HCT116 (cell line): ENCODE measurements at regions not wholly inside any gene's neighbourhood (a gene's known extent, or its start where the extent isn't known, plus 50 kb on each side); places are given as distances from the start of the nearest gene placed in this dataset.
"Not testable (repeated sequence)": the region's sequence is repeated elsewhere in the genome, so short reads cannot be mapped to it uniquely, and the experiment has no call there.

ENCODE experiments used
- CBX3 ChIP-seq: IDR thresholded peaks from 2 replicates; pipeline ENCODE4 v1.6.1; 2012; ENCODE audit warnings: low read depth
- CEBPB ChIP-seq: IDR thresholded peaks from 2 replicates; pipeline ENCODE4 v1.6.1; 2012; ENCODE audit warnings: low read depth
- ELF1 ChIP-seq: IDR thresholded peaks from 2 replicates; pipeline ENCODE4 v1.6.1; 2012; ENCODE audit warnings: low read depth, borderline replicate concordance
- EZH2 ChIP-seq: fragments of 200-600 bp; sonication (generic); IDR thresholded peaks from 2 replicates; pipeline ENCODE4 v1.6.1; 2017; ENCODE audit warnings: antibody characterized with exemption, mixed run types
- EZH2phosphoT487 ChIP-seq: fragments of 200-600 bp; IDR thresholded peaks from 2 replicates; pipeline ENCODE4 v1.6.1; 2018; ENCODE audit warnings: antibody characterized with exemption, borderline replicate concordance
- FOSL1 ChIP-seq: IDR thresholded peaks from 2 replicates; pipeline ENCODE4 v1.6.1; 2012; ENCODE audit warnings: low read depth
- POLR2A ChIP-seq: IDR thresholded peaks from 2 replicates; pipeline ENCODE4 v1.7.0; 2011; ENCODE audit warnings: borderline replicate concordance; ENCODE audit not compliant: insufficient read depth, insufficient read length; ENCODE audit errors: extremely low read depth
- POLR2AphosphoS5 ChIP-seq: IDR thresholded peaks from 2 replicates; pipeline ENCODE4 v1.6.1; 2011; ENCODE audit warnings: mild to moderate bottlenecking, low read depth, low read length, moderate library complexity
- RAD21 ChIP-seq: IDR thresholded peaks from 2 replicates; pipeline ENCODE4 v1.6.1; 2012; ENCODE audit warnings: low read depth, mild to moderate bottlenecking
- REST ChIP-seq: IDR thresholded peaks from 2 replicates; pipeline ENCODE4 v1.6.1; 2012; ENCODE audit warnings: low read depth
- ZFX ChIP-seq: fragments of 450-650 bp; IDR thresholded peaks from 2 replicates; pipeline ENCODE4 v1.6.1; 2017
- ZNF274 ChIP-seq: fragments of 200-500 bp; sonication (Bioruptor generic); IDR thresholded peaks from 2 replicates; pipeline ENCODE4 v1.6.1; 2014; ENCODE audit warnings: mild to moderate bottlenecking, low read depth, low read length, inconsistent platforms
- TF ChIP-seq, protein P1 (sequence below), 3 experiments: fragments of 200-600 bp in 1 of 3; sonication (generic) in 1 of 3; IDR thresholded peaks in 2 of 3; conservative IDR thresholded peaks in 1 of 3; 2 replicates each; pipeline ENCODE4 v1.5.1; 2012 to 2017; ENCODE audit warnings: low read depth in 2 of 3, low read length in 2 of 3, antibody characterized with exemption in 1 of 3, borderline replicate concordance in 1 of 3, control low read depth in 1 of 3, mild to moderate bottlenecking in 1 of 3, mixed read lengths in 1 of 3, mixed run types in 1 of 3, moderate library complexity in 1 of 3; ENCODE audit not compliant: insufficient read depth in 1 of 3
- TF ChIP-seq, protein P2 (sequence below): IDR thresholded peaks from 2 replicates; pipeline ENCODE4 v1.6.1; 2012

DNA sequence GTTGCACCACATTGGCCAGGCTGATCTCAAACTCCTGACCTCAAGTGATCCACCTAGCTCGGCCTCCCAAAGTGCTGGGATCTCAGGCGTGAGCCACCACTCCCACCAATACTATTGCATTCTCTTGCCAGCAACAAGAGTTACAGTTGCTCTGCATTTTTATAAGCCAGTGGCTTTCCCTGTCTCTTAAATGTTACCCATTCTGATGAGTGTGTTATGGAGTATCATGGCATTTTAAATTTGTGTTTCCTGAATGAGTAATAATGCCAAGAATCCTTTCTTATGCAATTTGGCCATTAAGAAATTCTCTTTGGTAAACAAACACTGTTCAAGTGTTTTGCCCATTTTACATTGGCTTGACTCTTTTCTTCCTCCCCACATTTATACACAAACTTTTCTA, 163.0 kb downstream of the PPIAL4G start:
- TF ChIP-seq, protein P1, sequence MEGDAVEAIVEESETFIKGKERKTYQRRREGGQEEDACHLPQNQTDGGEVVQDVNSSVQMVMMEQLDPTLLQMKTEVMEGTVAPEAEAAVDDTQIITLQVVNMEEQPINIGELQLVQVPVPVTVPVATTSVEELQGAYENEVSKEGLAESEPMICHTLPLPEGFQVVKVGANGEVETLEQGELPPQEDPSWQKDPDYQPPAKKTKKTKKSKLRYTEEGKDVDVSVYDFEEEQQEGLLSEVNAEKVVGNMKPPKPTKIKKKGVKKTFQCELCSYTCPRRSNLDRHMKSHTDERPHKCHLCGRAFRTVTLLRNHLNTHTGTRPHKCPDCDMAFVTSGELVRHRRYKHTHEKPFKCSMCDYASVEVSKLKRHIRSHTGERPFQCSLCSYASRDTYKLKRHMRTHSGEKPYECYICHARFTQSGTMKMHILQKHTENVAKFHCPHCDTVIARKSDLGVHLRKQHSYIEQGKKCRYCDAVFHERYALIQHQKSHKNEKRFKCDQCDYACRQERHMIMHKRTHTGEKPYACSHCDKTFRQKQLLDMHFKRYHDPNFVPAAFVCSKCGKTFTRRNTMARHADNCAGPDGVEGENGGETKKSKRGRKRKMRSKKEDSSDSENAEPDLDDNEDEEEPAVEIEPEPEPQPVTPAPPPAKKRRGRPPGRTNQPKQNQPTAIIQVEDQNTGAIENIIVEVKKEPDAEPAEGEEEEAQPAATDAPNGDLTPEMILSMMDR (IDR thresholded peaks at IDR 0.05 in 2 of 3, conservative IDR thresholded peaks at IDR 0.05 in 1 of 3; ENCODE audit: borderline replicate concordance in 1 of 3, insufficient read depth in 1 of 3, low read depth in 2 of 3, low read length in 2 of 3): not testable (repeated sequence)
- not testable (repeated sequence) for TF ChIP-seq FOSL1, ZFX, CEBPB, EZH2, REST, RAD21, POLR2AphosphoS5, POLR2A, CBX3, ELF1, EZH2phosphoT487, ZNF274
- TF ChIP-seq, protein P2, sequence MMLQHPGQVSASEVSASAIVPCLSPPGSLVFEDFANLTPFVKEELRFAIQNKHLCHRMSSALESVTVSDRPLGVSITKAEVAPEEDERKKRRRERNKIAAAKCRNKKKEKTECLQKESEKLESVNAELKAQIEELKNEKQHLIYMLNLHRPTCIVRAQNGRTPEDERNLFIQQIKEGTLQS: not testable (repeated sequence)
